ENCODE measurements at regions not wholly inside any gene's neighbourhood (a gene's known extent, or its start where the extent isn't known, plus 50 kb on each side); places are given as distances from the start of the nearest gene placed in this dataset.

- BruUV-seq (replicated peaks) = no TSS peak
- H3K4me3 Mint-ChIP-seq (ENCODE audit: low read depth, unreplicated experiment) = no peak overlapping the region
- CTCF ChIA-PET = no interaction called here
These were observed 294.5 kb upstream of the NRIP1 start for GRCh38 chr21:15359251-15359650.

GRCh38 chr21:15362458-15362857 is 297.7 kb upstream of the NRIP1 start:
- CTCF ChIA-PET = interaction anchor here (0.6 kb wide), 1 partner anchor 38 kb away, joined by 3 read pairs; no protein-coding TSS in a partner anchor
- Mint-ChIP-seq H3K9me3 (ENCODE audit: low read depth, unreplicated experiment) (peaks cover 9% of the 10 kb centered on the region), H3K36me3 (ENCODE audit: insufficient read depth, unreplicated experiment) (no peaks in the 10 kb centered on the region), H3K27ac (ENCODE audit: unreplicated experiment) (no peak overlapping the region), H3K4me3 (ENCODE audit: low read depth, unreplicated experiment) (no peak overlapping the region), H3K27me3 (ENCODE audit: unreplicated experiment) (no peaks in the 10 kb centered on the region), H3K4me1 (ENCODE audit: low read depth, unreplicated experiment) (no peaks in the 10 kb centered on the region)
- no TSS peak for BruUV-seq (replicated peaks)
- DNase-seq = no peak
- intact Hi-C loops (cut with micrococcal nuclease; ENCODE audit: unreplicated experiment) = no loop called here
- TF ChIP-seq CTCF (IDR thresholded peaks at IDR 0.05; ENCODE audit: unreplicated experiment) = no peak

More at GRCh38 chr21:15359251-15359650, 294.5 kb upstream of the NRIP1 start:
- DNase-seq = no peak
- no peak for TF ChIP-seq CTCF (IDR thresholded peaks at IDR 0.05; ENCODE audit: unreplicated experiment)
- no peaks in the 10 kb centered on the region for H3K9me3 Mint-ChIP-seq (ENCODE audit: low read depth, unreplicated experiment)
- no peaks in the 10 kb centered on the region for H3K27me3 Mint-ChIP-seq (ENCODE audit: unreplicated experiment)
- H3K36me3 Mint-ChIP-seq (ENCODE audit: insufficient read depth, unreplicated experiment) = no peaks in the 10 kb centered on the region
- no peak overlapping the region for H3K27ac Mint-ChIP-seq (ENCODE audit: unreplicated experiment)
- intact Hi-C loops (cut with micrococcal nuclease; ENCODE audit: unreplicated experiment) = no loop called here
- no peaks in the 10 kb centered on the region for H3K4me1 Mint-ChIP-seq (ENCODE audit: low read depth, unreplicated experiment)

GRCh38 chr21:15363921-15364320 is 299.1 kb upstream of the NRIP1 start:
- no peak for DNase-seq
- H3K9me3 Mint-ChIP-seq (ENCODE audit: low read depth, unreplicated experiment) = peaks cover 9% of the 10 kb centered on the region
- H3K4me3 Mint-ChIP-seq (ENCODE audit: low read depth, unreplicated experiment) = no peak overlapping the region
- BruUV-seq (replicated peaks) = no TSS peak
- H3K36me3 Mint-ChIP-seq (ENCODE audit: insufficient read depth, unreplicated experiment) = no peaks in the 10 kb centered on the region
- H3K4me1 Mint-ChIP-seq (ENCODE audit: low read depth, unreplicated experiment) = no peaks in the 10 kb centered on the region
- no peaks in the 10 kb centered on the region for H3K27me3 Mint-ChIP-seq (ENCODE audit: unreplicated experiment)
- CTCF ChIA-PET = no interaction called here
- TF ChIP-seq CTCF (IDR thresholded peaks at IDR 0.05; ENCODE audit: unreplicated experiment) = no peak
- H3K27ac Mint-ChIP-seq (ENCODE audit: unreplicated experiment) = no peak overlapping the region
- intact Hi-C loops (cut with micrococcal nuclease; ENCODE audit: unreplicated experiment) = no loop called here

GRCh38 chr21:15365751-15366392 is 301.1 kb upstream of the NRIP1 start:
- no peaks in the 10 kb centered on the region for H3K36me3 Mint-ChIP-seq (ENCODE audit: insufficient read depth, unreplicated experiment)
- peak; percentile 6 for DNase-seq
- no TSS peak for BruUV-seq (replicated peaks)
- H3K4me3 Mint-ChIP-seq (ENCODE audit: low read depth, unreplicated experiment) = no peak overlapping the region
- no peak for TF ChIP-seq CTCF (IDR thresholded peaks at IDR 0.05; ENCODE audit: unreplicated experiment)
- intact Hi-C loops (cut with micrococcal nuclease; ENCODE audit: unreplicated experiment) = no loop called here
- CTCF ChIA-PET = no interaction called here
- H3K4me1 Mint-ChIP-seq (ENCODE audit: low read depth, unreplicated experiment) = no peaks in the 10 kb centered on the region
- H3K9me3 Mint-ChIP-seq (ENCODE audit: low read depth, unreplicated experiment) = peaks cover 9% of the 10 kb centered on the region
- peak overlapping the region; percentile 79 for H3K27ac Mint-ChIP-seq (ENCODE audit: unreplicated experiment)
- no peaks in the 10 kb centered on the region for H3K27me3 Mint-ChIP-seq (ENCODE audit: unreplicated experiment)

Data from Calu3 (cell line).